Calu3 (cell line): ENCODE measurements at regions not wholly inside any gene's neighbourhood (a gene's known extent, or its start where the extent isn't known, plus 50 kb on each side); places are given as distances from the start of the nearest gene placed in this dataset.

Experiments used
- BruUV-seq: library from RNA; stranded (reverse); fragments of 400-500 nt; replicated peaks from 2 replicates; lab custom pipeline; 2021; lab: Mats Ljungman, UMichigan
- CTCF ChIA-PET: fragments of 300-600 bp; sonication (Branson Sonifier 250); formaldehyde crosslinking; loops from one replicate; lab custom pipeline; 2022; ENCODE audit warnings: antibody characterized with exemption; lab: Charles Lee
- DNase-seq: peaks from one replicate; pipeline ENCODE4 v3.0.0; 2022
- H3K27ac Mint-ChIP-seq: one replicate; pipeline ENCODE4 v1.8.0; 2022; ENCODE audit warnings: mixed read lengths; ENCODE audit not compliant: unreplicated experiment
- H3K27me3 Mint-ChIP-seq: one replicate; pipeline ENCODE4 v1.8.0; 2022; ENCODE audit warnings: mixed read lengths; ENCODE audit not compliant: unreplicated experiment
- H3K36me3 Mint-ChIP-seq: one replicate; pipeline ENCODE4 v1.8.0; 2022; ENCODE audit warnings: mild to moderate bottlenecking, moderate library complexity, mixed read lengths; ENCODE audit not compliant: insufficient read depth, unreplicated experiment
- H3K4me1 Mint-ChIP-seq: one replicate; pipeline ENCODE4 v1.8.0; 2022; ENCODE audit warnings: mild to moderate bottlenecking, low read depth, mixed read lengths; ENCODE audit not compliant: unreplicated experiment
- H3K4me3 Mint-ChIP-seq: one replicate; pipeline ENCODE4 v1.8.0; 2022; ENCODE audit warnings: mild to moderate bottlenecking, low read depth, moderate library complexity, mixed read lengths; ENCODE audit not compliant: unreplicated experiment
- H3K9me3 Mint-ChIP-seq: one replicate; pipeline ENCODE4 v1.8.0; 2022; ENCODE audit warnings: low read depth, mixed read lengths; ENCODE audit not compliant: unreplicated experiment
- intact Hi-C: fragments of 100-400 bp; cut with micrococcal nuclease; formaldehyde crosslinking; loops from one replicate; pipeline ENCODE4 v1.10.0; 2022; ENCODE audit not compliant: unreplicated experiment
- TF ChIP-seq, protein P1 (sequence below): fragments of 200-600 bp; IDR thresholded peaks from one replicate; pipeline ENCODE4 v1.8.0; 2022; ENCODE audit warnings: antibody characterized with exemption; ENCODE audit not compliant: unreplicated experiment

DNA sequence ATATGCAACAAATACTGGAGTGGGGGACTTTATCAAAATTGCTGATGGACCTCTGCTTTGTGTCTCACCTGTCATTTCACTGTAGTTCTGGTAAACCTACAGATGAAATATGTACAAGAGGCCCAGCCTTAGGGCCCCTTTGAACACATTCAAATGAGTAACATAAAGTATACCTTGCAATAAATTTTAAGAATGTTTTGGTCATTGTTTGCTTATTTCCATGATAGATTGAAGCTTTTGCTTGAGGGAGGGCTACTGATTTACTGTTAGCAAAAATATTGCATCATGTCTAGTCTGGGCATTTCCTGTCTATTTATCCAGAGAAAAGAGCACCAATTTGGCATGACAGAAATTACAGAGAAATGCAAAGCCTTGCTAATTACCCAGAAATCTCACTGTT is 705.5 kb upstream of the PCDH9 start:
- no peak overlapping the region for H3K27ac Mint-ChIP-seq

GRCh38 chr13:67934617-67935330 is 704.6 kb upstream of the PCDH9 start:
- intact Hi-C loops, result no loop called here
- TF ChIP-seq, protein P1, sequence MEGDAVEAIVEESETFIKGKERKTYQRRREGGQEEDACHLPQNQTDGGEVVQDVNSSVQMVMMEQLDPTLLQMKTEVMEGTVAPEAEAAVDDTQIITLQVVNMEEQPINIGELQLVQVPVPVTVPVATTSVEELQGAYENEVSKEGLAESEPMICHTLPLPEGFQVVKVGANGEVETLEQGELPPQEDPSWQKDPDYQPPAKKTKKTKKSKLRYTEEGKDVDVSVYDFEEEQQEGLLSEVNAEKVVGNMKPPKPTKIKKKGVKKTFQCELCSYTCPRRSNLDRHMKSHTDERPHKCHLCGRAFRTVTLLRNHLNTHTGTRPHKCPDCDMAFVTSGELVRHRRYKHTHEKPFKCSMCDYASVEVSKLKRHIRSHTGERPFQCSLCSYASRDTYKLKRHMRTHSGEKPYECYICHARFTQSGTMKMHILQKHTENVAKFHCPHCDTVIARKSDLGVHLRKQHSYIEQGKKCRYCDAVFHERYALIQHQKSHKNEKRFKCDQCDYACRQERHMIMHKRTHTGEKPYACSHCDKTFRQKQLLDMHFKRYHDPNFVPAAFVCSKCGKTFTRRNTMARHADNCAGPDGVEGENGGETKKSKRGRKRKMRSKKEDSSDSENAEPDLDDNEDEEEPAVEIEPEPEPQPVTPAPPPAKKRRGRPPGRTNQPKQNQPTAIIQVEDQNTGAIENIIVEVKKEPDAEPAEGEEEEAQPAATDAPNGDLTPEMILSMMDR, result no peak
- Mint-ChIP-seq H3K9me3 (no peaks in the 10 kb centered on the region), H3K27me3 (no peaks in the 10 kb centered on the region), H3K4me1 (no peaks in the 10 kb centered on the region), H3K4me3 (no peak overlapping the region), H3K36me3 (no peaks in the 10 kb centered on the region), H3K27ac (no peak overlapping the region)
- CTCF ChIA-PET, result no interaction called here
- no TSS peak for BruUV-seq
- DNase-seq, result no peak

More for the DNA sequence above, 705.5 kb upstream of the PCDH9 start:
- no TSS peak for BruUV-seq
- CTCF ChIA-PET, result no interaction called here
- Mint-ChIP-seq H3K36me3 (no peaks in the 10 kb centered on the region), H3K4me3 (no peak overlapping the region), H3K4me1 (no peaks in the 10 kb centered on the region), H3K9me3 (no peaks in the 10 kb centered on the region), H3K27me3 (no peaks in the 10 kb centered on the region)
- DNase-seq, result no peak
- intact Hi-C loops, result no loop called here
- TF ChIP-seq, protein P1, result no peak

- CTCF ChIA-PET, result no interaction called here
- H3K27ac Mint-ChIP-seq, result no peak overlapping the region
- no peaks in the 10 kb centered on the region for H3K9me3 Mint-ChIP-seq
- no peaks in the 10 kb centered on the region for H3K4me1 Mint-ChIP-seq
- intact Hi-C loops, result no loop called here
- no peaks in the 10 kb centered on the region for H3K36me3 Mint-ChIP-seq
- DNase-seq, result no peak
- H3K27me3 Mint-ChIP-seq, result no peaks in the 10 kb centered on the region
- BruUV-seq, result no TSS peak
- H3K4me3 Mint-ChIP-seq, result no peak overlapping the region
- TF ChIP-seq, protein P1, result no peak
Observed at GRCh38 chr13:67932991-67933390, 702.9 kb upstream of the PCDH9 start.

- BruUV-seq, result no TSS peak
- TF ChIP-seq, protein P1, result no peak
- Mint-ChIP-seq H3K27ac (no peak overlapping the region), H3K36me3 (no peaks in the 10 kb centered on the region), H3K27me3 (no peaks in the 10 kb centered on the region), H3K4me1 (no peaks in the 10 kb centered on the region), H3K9me3 (no peaks in the 10 kb centered on the region), H3K4me3 (no peak overlapping the region)
- intact Hi-C loops, result no loop called here
- CTCF ChIA-PET, result no interaction called here
- no peak for DNase-seq
Observed at GRCh38 chr13:67917291-67917987, 687.3 kb upstream of the PCDH9 start.
